Activated CD4-positive, alpha-beta T cell treated with anti-CD3 and anti-CD28 coated beads, Interleukin-2, Interleukin-4, amounts not matched to agents 100 ng/mL and 50 ng/mL, durations not matched to agents 16 hours and 8 hours (primary cell): ENCODE measurements at regions not wholly inside any gene's neighbourhood (a gene's known extent, or its start where the extent isn't known, plus 50 kb on each side); places are given as distances from the start of the nearest gene placed in this dataset.

Experiments used
- DNase-seq: peaks from one replicate; pipeline ENCODE4 v3.0.0-alpha.2; 2020; ENCODE audit warnings: low spot score

DNA sequence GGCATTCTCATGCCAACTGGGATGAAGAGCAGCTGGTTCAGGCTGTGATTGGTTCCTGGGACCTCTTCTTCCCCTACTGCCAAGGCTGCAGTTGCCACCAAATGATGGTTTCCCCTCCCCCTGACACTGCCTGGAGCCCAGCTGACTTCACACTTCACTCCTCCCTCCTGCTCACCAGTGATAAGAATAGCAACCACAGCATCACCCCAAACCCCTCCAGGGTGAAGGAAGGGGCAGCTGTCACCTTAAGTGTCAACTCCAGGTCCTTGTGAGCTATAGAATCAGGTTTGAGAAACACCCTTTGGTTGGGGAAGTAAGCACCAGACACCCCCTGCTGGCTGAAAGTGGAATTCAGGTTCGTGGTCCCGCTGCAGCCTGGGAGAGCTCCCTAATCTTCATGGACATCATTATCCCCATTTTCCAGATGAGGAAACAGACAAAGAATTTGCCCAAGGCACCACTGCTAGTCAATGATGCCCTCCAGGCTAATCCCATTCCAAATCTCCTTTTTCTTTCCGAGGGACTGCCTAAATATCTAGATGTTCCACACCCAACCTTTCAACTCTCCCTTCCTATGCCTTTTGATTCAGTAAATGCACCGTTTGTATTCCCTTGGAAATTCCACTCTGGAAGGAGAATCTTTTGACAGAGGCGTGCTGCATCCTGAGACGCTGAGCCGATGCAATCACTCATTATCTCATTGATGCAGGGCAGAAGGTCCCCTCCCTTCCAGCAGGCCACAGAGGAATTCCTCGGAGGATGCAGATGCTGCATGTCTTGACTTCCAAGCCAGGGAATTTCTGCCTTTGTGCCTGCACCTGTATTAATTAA, 50.6 kb upstream of the UQCRFS1 start:
- DNase-seq, result peak; percentile 45

DNA sequence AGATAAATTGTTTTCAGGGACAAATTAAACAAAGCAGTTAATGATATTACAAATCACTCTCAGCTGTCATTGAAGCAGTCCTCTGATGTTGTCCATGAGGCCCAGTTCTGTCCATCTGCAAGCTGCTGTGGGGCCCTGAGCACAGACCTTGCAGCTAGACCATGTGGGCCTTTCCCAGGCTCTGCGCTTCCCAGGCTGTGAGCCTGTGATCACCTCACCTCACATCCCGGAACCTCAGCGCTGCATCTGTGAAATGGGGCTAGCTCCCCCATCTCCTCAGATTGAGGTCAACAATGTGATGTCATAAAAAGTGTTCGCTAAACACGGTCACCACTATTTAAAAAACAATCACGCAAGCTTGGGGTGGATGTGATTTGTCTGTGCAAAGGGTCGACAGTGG, 51.9 kb upstream of the UQCRFS1 start:
- DNase-seq, result no peak

DNA sequence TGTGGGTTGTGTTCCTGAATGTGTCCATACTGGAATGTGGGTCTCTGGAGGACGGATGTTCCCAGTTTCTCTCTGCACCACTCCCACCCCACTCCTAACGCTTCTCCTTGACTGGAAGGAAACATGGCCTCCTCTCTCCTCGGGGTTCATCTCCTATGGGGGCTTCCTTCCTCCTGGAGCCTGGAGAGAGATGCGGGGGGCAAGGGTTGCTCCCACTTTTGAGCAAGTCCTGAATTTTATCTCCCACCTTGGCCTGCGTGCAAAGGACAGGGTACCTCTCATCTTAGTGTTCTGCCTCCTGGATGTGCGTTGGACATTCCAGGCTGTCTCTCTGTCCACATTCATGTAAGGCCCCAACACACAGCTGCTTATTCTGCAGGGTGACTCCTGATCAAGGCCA, 52.5 kb upstream of the UQCRFS1 start:
- no peak for DNase-seq

- DNase-seq, result no peak
Measured at GRCh38 chr19:29266001-29266400, 53.0 kb upstream of the UQCRFS1 start.

GRCh38 chr19:29266603-29267002, 53.7 kb upstream of the UQCRFS1 start:
- no peak for DNase-seq

DNA sequence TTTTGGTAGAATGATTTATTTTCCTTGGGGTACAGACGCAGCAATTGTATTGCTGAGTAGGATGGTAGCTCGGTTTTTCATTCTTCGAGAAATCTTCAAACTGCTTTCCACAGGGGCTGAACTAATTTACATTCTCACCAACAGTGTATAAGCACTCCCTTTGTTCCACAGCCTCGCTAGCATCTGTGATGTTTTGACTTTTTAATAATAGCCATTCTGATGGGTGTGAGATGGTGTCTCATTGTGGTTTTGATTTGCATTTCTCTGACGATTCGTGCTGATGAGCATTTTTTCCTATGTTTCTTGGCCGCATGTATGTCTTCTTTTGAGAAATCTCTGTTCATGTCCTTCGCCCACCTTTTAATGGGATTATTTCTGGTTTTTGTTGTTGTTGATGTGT, 54.8 kb upstream of the UQCRFS1 start:
- no peak for DNase-seq

- no peak for DNase-seq
Measured at GRCh38 chr19:29268103-29268502, 55.2 kb upstream of the UQCRFS1 start.

GRCh38 chr19:29268721-29269393, 55.9 kb upstream of the UQCRFS1 start:
- DNase-seq, result no peak

DNA sequence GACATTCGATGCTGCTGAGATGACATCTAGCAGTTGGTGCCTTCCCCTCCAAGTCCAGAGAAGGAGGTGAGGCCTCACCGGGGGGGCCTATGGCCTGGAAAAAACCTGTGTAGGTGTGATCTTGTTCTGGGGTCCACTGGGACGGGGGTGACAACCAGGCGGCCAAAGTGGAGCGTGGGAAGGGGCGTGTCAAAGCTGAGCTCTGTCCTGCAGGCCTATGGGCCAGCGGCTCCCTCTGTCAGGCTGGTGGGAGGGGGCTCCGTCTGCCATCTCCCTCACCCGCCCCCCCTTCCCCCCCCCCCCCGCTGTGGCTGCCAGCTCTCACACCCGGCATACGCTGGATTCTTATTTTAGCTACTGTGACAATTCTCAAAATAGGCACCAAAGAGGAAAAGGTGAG, 56.7 kb upstream of the UQCRFS1 start:
- DNase-seq, result no peak

DNA sequence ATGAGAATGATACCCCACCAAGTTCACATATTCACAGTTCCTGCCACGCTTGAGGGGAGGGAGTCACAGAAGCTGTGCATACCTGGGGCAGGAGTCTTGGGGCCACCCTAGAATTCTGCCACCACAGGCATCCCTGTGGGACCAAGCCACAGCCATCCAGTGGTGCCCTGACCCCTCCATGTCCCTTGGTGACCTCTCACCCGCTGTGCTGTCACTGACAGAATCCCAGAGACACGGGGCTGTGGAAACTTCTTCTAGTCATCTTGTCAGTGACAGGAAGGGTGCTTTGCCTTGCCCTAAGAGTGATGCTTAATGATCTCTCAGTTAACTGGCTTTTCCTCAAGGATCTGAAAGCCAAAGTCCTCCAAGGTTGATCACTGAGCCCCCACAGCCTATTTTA, 58.4 kb upstream of the UQCRFS1 start:
- no peak for DNase-seq

- no peak for DNase-seq
Measured at GRCh38 chr19:29271911-29272310, 59.0 kb upstream of the UQCRFS1 start.

- no peak for DNase-seq
Measured at GRCh38 chr19:29273000-29273640, 60.2 kb upstream of the UQCRFS1 start.

DNA sequence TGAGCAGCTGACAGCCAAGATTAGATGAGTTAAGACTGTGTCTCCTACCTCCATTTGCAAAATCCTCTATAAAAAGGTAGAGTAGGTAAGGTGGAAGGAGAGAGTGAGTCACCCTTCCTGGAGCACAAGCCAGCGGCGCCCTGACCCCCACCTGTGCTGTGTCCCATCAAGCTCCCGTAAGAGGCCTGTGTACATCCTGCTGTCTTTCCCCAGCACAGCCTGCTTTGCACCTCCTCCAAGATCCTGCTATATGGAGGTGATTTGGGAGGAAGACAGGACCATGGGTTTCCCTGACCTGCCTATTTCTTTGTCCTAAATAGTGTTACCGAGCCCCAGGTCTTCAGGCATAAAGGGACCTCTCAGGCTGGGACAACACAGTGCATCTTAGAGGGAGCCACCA, 62.3 kb upstream of the UQCRFS1 start:
- DNase-seq, result no peak

GRCh38 chr19:29277102-29277501, 64.2 kb upstream of the UQCRFS1 start:
- DNase-seq, result peak; percentile 64

DNA sequence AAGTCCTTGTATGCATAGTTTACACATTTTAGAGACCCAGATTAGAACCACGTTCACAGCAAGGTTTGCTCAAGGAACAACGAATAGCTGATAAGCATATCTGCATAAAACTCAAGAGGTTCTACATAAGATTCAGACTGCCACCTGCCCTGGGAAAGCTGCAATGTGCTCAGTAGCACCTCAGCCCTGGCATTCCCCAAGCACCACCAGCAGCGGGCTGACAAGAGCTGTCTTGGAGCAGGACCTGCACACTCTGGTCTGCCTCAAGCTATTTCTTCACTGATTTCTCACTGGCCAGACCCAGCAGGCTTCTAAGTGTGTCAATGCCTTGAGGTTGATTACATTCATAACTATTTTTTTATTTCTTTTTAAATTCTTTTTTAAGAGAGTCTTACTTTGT, 65.8 kb upstream of the UQCRFS1 start:
- no peak for DNase-seq

GRCh38 chr19:29283366-29283765, 70.4 kb upstream of the UQCRFS1 start:
- no peak for DNase-seq

DNA sequence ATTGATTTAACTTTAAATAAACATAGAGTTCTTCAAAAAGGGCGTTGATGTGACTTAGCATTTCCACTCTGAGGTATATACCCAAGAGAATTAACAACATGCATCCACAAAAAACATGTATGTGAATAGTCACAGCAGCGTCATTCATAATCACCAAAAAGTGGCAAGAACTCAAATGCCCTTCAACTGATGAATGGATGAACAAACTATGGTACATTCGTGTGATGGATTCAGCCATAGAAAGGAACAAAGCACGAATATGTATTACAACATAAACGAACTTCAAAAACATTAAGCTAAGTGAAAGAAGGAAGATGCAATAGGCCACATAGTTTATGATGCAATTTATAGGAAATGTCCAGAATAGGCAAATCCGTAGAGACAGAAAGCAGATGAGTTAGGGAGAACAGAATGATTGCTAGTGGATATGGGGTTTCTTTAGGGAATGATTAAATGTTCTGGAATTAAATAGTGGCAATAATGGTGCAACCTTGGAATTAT, 72.3 kb upstream of the UQCRFS1 start:
- DNase-seq, result no peak

DNA sequence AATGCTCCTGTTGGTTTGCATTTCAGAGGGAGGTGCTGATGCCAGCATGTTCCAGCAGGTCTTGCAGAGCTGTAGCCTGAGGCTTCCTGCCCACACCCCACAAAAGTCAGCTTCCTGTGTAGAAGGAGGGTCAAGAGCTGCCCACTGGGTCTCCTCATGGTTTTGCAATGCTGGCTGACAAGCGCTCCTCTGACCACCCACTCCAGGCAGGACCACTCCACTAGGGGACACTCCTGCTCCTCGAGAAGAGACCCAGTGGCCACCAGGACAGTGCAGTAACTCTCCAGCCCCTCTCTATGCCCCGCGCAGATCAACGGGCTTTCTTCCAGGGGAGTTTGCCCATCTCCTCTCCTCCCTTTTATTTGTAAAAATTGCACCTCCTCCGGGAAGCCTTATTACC, 72.9 kb upstream of the UQCRFS1 start:
- peak; percentile 9 for DNase-seq

GRCh38 chr19:29287061-29287460, 74.1 kb upstream of the UQCRFS1 start:
- DNase-seq, result no peak

DNA sequence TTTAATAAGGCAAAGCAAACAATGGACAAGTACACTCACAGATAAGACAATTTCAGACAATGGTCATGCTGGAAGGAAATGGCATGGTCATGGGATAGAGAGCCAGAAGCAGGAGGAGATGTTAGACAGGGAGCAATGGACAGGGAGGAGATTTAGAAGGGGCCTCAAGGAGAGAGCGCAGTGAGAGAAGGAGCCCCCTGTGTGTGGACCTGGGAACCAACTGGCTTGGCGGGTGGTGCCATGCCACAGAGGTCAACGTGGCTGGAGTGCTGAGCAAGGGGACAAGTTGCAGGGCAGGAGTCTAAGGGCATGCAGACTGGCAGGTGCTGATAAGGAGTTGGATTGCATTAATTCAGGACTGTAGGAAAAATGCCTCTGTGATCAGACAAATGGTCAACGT, 75.3 kb upstream of the UQCRFS1 start:
- no peak for DNase-seq

- no peak for DNase-seq
Measured at GRCh38 chr19:29289020-29289419, 76.1 kb upstream of the UQCRFS1 start.

DNA sequence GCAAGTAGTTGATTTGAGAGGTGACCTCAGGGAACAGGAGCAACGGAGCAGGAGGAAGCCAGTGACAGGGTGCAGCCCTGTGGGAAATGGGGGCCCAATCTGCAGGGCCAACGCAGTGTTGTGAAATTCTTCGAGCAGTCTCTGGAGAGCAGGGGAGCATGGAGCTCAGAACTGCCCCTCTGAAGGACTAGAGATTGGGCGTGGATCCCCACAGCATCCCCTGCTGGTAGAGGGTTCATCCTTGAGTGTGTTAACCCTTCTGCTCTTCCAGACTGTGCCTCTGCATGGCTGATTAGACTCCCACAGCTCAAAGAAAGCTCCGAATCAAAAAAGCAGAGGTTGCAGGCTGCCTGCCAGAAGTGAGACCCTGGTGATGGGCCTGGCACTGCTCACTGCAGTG, 77.9 kb upstream of the UQCRFS1 start:
- no peak for DNase-seq

DNA sequence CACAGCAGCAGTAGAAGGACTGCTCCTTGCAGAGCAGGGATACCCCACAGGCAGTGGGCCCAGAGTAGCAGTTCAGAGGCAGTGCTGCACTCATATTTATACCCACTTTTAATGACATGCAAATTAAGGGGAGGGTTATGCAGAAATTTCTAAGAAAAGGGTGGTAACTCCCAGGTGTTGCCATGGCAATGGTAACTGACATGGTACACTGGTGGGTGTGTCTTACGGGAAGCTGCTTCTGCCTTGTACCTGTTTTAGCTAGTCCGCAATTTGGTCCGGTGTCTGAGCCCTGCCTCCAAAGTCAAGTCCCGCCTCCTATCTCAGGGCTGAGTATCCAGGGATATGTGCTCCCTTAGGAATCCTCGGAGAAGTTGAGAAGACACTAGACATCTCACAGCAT, 79.2 kb upstream of the UQCRFS1 start:
- DNase-seq, result no peak
